GM21737 (cell line): ENCODE measurements at regions not wholly inside any gene's neighbourhood (a gene's known extent, or its start where the extent isn't known, plus 50 kb on each side); places are given as distances from the start of the nearest gene placed in this dataset.
"Not testable (repeated sequence)": the region's sequence is repeated elsewhere in the genome, so short reads cannot be mapped to it uniquely, and the experiment has no call there.

Experiments
- ATAC-seq: cut with Tn5 transposase; IDR thresholded peaks from one replicate; pipeline ENCODE4 v1.9.1; 2021; ENCODE audit warnings: mild to moderate bottlenecking, moderate library complexity; ENCODE audit not compliant: unreplicated experiment

DNA sequence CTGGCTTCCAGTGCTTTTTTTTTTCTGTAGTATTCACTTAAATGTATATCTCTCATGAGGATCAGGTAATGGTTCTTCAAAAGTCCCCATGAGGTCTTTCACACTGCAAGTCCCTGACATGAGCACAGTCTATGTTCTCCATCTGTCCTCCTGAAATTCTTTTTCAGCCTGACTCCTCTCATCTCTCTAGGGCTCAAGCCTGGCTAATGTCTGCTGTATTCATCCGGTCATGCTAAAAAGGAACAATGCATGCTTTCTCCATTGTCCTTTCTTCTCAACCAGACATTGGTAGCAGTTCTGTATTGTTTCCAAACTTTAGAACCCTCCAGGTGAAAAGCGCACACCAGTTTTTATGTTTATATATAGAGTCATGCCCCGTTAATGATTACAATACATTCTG, 368.3 kb upstream of the OLFM3 start:
- no peak for ATAC-seq

DNA sequence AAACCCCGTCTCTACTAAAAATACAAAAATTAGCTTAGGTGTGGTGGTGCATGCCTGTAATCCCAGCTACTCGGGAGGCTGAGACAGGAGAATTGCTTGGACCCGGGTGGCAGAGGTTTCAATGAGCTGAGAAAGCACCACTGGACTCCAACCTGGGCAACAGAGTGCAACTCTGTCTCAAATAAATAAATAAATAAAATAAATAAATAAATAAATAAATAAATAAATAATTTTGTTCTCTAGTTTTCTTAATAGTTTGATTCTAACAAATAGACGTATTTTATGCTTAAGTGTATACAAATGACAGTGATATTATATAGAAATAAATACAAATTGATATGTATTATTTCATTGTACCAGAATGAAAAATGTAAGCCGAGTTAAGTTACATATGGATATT, 339.9 kb upstream of the OLFM3 start:
- ATAC-seq = no peak

DNA sequence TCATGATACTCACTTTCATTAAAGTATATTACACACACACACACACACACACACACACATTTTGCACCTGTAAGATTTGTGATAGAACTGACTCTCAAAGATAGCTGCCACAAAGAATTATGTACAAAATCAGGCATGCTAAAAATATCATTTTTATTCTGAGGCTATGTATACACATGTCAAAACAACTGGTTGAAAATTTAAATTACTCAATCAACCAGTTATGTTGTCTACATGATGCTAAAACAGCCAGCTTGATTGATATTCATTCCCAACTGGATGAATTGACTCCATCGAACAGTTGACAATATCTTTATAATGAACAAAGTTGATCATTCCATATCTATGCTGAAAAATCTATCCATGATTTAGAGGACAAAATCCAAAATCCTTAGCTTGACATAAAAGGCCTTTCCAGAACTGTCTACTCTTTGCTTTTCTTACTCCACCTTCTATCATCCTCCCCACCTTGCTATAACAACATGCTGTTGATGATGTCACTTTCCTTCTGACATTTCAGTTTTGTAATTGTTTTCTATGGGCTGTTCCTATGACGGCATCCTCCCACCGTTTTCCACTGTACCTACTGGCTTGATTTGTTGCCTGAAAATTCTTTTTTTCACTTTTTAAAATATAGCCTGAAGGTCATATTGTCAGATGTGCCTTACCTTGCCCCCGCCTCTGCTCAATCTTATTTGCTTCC, 321.5 kb upstream of the OLFM3 start:
- ATAC-seq = no peak

DNA sequence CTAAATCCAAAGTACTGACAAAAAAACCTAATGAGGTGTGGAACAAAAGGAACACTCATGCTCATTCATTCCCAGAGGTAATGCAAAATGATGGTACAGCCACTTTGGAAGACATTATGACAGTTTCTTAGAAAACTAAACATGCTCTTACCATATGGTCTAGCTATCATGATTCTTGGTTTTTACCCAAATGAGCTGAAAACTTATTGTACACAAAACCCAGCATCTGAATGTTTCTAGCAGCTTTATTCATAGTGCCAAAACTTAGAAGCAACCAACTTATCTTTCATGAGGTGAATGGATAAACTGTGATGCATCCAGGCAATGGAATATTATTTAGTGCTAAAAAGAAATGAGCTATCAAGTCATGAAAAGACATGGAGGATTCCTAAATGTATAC, 318.4 kb upstream of the OLFM3 start:
- no peak for ATAC-seq

DNA sequence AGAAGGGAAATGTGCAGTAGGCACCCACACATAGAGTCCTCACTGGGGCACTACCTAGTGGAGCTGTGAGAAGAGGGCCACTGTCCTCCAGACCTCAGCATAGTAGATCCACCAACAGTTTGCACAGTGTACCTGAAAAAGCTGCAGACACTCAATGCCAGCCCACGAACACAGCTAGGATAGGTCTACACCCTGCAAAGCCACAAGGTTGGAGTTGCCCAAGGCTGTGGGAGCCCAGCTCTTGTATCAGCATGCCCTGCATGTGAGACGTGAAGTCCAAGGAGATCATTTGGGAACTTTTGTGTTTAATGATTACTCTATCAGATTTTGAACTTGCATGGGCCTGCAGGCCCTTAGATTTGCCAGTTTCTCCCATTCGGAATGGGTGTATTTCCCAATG, 299.4 kb upstream of the OLFM3 start:
- ATAC-seq = no peak

DNA sequence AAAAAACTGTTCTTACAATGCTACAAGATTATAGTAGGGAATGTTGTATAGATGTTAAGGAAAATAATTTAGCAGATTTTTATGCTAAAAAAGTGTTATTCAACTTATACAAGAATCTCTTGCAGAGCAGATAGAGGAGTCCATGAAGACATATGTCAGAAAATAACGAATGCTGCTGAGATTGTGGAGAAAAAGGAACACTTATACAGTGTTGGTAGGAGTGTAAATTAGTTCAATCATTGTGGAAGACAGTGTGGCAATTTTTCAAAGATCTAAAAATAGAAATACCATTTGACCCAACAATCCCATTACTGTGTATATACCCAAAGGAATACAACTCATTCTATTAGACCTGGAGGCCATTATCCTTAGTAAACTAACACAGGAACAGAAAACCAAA, 286.2 kb upstream of the OLFM3 start:
- ATAC-seq = no peak

DNA sequence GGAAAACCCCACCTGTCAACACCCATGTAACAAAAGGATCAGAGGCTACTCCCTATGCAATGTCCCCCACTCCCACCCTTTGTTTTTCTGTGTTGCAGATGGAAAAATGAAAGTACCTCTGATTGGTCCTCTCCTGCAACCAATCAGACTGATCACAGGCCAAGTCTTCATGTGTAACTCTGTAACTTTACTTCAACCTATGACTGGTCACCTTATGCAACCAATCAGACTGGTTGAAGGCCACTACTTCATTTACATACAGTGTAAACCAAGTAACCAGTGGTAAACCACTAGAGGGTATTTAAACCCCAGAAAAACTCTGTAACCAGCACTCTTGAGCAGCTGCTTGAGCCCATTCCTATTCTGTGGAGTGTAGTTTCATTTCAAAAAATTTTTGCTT, 266.3 kb upstream of the OLFM3 start:
- ATAC-seq = no peak

DNA sequence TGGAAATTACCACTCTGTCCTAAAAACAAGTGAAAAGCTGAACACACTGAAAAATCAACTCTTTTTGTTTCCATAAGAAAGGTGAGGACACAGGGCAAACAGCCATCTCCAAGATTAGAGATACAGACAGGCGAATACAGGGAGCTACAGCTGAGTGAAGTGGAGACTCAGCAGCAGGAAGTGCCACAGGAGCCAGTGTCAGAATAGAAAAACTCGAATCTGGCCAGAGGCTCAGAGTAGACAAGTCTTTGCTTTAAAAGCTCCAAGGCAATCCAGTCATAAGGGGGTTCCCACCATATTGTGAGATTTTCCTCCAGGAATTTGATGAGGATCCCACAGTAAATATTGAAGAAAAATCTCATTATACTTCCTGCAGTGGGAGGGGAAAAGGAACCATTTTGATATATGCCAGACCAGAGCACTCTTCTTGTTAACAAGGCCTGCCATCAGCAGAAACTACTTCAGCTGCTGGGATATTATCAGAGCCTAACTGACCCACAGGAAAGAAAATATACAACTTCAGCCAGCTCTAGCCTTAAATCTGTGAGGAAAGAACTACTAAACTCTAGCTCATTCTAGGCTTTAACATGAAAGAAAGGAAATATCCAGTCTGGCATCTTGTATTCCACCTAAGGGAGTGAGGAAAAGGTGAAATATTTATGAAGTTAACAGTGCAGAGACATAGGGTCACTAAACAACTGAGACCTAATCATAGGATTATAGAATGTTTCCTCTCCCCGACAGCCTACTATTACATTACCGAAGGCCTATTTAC, 256.2 kb upstream of the OLFM3 start:
- no peak for ATAC-seq

DNA sequence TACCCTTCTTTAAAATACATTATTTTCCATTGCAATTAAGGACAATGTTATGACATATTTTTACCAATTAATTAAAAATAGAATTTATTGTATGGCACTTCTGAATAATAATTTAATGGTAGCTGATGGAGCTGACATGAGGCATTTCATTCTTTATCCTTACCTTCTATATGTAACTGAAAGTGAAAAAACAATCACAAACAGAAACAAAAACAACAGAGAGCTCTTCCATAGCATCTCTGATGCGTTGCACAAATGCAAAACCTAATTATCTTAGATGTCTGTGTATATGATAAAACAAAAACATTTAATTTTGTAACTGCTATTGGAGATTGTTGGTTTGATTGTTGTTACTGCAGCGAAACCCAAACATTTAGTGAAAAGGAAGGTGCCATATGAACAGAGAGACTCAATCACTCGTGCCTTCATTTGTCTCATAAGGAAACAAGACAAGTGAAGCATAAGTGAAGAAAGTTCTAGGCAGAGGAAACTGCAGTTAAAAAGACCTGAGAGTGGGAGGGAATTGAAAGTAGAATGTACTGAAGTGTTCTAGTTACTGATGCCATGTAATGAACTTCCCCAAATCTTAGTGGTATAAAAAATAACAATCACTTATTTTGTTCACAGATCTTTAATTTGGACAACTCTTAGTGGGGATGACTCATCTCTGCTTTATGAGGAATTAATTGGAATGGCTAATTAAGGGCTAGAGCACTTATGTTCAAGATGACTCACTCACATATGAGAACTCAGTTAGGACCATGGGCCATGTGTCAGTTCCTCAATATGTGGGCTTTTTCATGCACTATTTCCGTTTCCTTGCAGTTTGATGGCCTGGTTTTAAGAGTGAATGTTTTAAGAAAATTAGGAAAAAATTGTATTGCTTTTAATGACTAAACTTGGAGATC, 245.0 kb upstream of the OLFM3 start:
- ATAC-seq = peak; percentile 67

DNA sequence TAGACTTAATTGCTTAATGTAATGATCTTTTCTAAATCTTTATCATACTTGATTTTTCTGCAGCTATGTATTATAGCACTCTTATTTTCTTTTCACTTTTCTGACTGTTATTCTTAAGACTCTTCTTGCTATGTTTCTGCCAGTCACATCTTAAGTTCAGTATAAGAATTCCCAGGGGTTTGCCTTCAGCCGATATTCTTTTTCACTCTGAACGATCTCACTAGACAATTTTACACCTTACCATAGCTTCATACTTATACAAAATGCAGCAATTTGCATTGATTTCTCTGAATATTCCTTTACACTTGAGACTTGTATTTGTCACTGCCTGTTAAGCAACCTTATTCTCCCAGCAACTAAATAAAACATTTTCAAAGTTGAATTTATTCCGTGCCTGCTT, 242.5 kb upstream of the OLFM3 start:
- no peak for ATAC-seq

DNA sequence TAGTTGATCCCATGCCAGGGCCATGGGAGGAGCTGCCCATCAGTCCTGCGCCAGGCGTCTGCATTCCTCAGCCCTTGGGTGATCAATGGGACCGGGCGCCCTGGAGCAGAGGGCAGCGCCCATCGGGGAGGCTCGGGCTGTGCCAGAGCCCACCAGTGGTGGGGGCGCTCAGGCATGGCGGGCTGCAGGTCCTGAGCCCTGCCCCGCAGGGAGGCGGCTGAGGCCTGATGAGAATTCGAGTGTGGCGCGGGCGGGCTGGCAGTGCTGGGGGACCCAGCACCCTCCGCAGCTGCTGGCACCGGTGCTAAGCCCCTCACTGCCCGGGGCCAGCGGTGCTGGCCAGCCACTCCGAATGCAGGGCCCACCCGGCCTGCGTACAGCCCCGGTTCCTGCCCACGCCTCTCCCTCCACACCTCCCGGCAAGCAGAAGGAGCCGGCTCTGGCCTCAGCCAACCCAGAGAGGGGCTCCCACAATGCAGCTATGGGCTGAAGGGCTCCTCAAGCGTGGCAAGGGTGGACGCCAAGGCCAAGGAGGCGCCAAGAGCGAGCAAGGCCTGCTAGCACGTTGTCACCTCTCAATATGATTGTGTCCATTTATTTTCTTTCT, 238.1 kb upstream of the OLFM3 start:
- ATAC-seq = no peak

DNA sequence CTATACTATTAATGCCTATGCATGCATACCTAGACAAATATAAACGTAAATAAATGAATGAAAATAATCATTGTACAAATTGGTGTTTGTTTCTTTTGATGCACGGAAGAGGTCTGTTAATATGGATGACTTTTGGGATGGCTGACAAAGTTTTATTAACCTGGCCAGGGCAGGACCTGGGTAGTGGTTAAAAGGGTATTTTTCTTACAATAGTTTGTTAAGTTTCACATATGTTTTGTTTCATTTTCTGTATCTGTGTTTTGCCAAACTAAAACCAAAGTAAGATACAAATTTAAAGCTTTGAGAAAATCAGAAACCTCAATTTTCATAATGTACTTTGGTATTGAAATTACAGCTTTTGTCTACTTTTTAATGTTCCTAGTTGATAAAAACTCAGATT, 222.7 kb upstream of the OLFM3 start:
- ATAC-seq = no peak

DNA sequence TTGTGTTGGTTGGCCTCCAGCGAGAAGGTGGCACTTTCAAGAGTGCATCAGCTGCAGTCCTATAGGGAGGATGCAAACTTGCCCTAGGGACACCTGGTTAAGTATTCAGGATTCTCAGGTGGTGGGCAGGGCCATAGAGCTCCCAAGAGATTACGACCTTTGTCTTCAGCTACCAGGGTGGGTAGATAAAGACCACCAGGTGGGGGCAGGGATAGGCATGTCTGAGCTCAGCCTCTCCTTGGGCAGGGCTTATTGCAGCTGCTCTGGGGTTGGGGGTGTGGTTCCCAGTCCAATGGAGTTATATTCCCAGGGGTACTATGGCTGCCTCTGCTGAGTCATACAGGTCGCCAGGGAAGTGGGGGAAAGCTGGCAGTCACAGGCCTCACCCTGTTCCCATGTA, 214.2 kb upstream of the OLFM3 start:
- not testable (repeated sequence) for ATAC-seq

DNA sequence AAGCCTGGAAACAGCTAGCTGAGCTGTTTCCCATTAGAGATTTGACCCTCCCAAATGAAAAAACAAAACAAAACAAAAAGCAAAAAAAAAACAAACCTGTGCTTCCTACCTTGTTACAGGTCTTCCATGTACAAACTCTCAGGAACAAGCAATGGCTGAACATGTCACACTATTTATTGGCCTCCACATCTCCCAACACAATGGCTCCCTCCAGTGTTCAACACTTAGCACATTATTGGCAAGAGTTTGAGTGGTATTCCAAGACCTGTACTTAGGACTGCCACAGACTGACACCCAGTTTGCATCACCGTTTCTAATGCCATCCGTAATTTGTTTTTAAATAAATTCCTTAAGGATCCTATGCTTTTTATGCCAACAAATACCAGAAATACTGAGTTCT, 195.0 kb upstream of the OLFM3 start:
- no peak for ATAC-seq

DNA sequence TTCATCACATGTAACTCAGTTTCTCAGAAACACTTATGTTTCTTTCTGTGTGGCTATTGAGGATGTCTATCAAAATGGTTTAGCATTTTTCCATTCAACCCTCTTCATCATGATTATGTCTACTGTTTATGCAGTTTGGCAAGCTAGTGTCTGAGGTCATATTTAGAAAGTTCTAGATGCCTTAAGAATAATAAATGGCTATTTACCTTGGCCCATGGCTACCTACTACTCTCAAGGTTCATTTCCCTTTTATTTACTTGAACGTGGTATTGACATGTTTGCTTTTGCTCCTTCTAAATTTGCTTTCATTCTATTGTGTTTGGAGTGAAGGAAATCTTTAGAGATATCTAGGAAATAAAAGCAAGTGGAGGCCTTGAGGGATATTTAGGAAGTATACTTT, 193.7 kb upstream of the OLFM3 start:
- ATAC-seq = no peak

DNA sequence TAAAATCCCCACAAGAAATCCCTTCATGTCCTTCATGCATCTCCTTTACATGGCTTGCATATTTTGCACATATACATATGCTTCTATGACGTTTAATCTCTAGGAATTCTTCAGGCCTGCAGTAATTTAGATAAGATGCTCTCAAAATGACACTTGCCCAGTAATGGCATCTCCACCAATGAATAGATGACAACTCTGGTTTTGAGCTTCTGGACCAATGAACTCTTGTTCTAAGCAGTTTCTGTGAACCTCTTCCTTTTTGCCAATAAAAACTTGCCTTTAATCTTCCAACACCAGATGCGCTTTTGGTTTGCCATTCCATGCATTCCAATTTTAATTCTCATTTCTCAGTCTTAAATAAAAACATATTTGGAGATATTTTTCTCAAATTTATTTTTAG, 189.8 kb upstream of the OLFM3 start:
- ATAC-seq = no peak

DNA sequence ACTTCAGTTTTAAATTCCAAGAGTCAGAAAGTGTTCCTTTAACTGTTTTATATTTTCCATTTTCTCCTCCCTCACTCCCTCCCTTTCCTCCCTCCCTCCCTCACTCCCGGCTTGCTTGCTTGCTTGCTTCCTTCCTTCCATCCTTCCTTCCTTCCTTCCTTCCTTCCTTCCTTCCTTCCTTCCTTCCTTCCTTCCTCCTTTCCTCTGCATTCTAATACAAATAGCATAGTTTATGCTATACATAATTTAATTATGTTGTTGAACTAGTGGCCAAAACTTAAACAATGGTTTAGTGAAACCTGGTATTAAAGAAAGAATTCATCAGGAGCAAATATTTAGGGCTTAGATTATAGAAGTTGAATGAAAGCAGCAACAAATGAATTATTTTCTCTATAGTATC, 188.5 kb upstream of the OLFM3 start:
- ATAC-seq = no peak

DNA sequence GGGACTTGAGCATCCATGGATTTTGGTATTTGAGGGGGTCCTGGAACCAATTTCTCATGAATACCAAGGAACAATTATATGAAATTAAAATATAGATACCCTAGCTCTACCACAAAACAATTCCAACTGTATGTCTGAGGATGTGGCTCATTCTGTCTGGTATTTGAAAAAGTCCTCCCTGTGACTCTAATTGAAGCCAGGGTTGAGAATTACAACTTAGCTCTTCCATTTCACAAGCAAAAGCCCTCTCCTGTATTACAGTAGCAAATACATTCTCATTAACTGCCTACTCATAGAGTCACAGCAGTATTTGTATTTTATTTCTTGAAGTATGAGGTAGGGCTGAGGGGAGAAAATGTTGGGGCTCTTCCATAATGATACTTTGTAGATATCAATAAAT, 187.8 kb upstream of the OLFM3 start:
- ATAC-seq = no peak

DNA sequence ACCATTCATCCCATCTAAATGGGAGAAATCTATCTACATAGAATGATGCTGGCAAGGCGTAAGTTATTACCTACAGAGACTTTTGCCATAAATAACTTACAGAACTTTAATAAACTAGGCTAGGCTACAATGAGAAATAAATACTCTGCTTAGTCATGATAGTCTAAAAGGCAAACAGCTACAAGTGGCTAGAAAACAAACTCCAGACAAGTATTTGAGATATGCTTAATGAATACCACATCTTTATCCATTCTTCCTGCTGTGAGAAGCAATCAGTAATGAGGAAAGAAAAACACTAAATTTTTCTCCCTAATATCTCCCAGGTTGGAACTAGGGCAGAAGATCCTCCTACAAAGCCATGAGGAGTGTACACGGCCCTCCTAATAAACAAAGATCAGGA, 187.0 kb upstream of the OLFM3 start:
- ATAC-seq = no peak

DNA sequence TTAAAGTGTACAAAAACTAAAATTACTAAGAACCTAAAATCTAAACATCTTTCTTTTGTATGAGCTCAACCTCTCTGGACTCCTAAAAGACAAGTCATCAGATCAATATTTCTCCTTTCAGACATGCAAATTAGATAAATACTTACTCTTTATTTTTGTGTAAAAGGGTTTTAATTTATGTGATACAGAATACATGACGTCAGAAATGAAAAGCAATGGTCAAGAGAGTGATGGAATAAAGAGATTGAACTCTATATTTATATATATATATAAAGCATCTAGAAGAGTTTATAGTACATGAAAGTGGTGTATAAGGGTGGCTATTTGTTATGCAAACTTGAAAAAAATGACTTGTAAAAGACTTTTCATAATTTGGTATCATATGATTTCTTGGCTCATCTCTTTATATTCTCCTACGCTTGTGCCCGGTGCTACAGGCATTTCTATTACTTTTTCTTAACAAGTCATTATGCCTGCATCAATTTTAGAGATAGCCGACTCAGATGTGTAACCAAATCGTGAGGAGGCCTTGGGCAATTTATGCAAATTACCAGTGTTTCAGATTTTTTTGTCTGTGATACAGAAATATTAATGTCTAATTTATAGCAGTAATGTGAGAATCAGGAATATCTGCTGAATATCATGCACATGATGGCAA, 186.0 kb upstream of the OLFM3 start:
- no peak for ATAC-seq

DNA sequence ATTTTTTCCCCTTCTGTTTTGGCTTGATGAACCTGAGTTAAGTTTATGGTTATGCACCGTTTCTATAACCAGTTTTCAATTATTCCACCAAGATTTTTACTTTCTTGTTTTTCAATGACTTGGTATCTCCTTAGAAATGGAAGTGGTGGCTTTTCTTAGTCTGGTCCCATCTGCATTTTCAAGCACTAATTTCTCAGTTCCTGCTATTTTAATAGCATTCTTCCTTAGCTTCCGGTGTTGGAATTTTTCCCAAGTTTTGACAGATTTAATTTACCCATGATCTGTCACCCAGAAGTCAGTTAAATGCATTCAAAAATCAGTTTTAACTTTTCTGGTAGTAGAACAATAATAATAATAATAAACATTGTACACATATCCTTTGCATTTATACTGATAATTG, 184.6 kb upstream of the OLFM3 start:
- no peak for ATAC-seq
